HG03159 (cell line): ENCODE measurements at regions not wholly inside any gene's neighbourhood (a gene's known extent, or its start where the extent isn't known, plus 50 kb on each side); places are given as distances from the start of the nearest gene placed in this dataset.
A peak's percentile ranks its signal among the peaks of the same experiment; 100 is the strongest.

Experiments
- ATAC-seq: cut with Tn5 transposase; IDR thresholded peaks from one replicate; pipeline ENCODE4 v1.9.1; 2021; ENCODE audit warnings: mild to moderate bottlenecking, moderate library complexity; ENCODE audit not compliant: unreplicated experiment

DNA sequence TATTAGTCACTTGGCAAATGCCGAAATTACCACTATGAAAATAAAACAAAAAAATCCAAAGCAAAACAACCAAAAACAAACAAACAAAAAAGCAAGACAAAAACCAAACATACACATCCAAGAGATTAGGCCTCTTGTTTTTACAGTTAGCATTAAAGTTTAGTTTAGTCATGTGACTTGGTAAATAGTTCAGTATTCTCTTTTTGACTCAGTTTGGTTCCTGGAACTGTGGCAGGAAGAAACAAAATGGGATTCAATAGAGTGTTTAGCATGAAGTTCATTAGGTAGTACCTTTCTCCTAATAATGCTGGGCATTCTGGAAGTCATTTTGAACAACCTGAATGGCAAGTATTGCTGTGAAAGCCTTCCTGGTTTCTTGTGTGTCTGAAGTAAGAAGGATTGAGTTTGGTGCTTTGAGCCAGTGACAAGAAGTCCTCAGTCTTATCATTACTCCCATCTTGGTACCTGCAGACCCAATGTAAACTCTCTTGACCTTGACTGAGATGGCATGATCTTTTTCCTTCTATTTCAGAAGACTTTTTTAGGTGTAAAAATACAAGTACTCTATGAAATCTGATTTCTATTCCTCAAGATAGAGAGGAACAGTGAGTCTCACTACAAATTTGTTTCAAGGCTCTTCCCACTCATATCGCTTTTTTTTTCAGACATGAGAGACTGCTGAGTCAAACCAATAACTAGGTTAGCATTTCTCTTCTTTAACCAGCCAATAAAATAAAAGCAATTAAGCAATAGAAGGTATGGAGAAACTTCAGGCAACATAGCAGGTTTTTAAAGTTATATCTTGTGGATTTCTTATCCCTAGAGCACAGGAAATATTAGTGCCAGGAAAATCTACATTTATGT, 223.6 kb upstream of the PREP start:
- no peak for ATAC-seq

- ATAC-seq = no peak
Measured at GRCh38 chr6:105624021-105624420, 221.1 kb upstream of the PREP start.

DNA sequence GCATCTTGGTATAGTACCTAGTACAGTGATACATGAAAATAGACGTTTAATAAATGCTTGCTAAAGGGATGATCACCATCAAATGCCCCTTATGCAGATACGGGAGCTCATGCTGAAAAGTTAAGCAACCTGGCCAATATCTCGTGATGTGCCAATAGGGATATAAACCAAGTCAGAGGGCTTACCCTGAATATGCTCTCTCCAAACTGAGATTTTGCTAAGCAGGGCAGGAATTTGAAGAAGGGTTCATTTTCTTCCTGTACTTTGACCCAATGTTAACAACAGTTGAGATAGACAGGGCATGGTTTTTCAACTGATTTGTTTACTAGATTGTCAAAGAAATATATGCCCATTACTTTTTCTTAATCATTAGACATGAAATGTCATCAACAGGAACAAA, 219.3 kb upstream of the PREP start:
- ATAC-seq = no peak

DNA sequence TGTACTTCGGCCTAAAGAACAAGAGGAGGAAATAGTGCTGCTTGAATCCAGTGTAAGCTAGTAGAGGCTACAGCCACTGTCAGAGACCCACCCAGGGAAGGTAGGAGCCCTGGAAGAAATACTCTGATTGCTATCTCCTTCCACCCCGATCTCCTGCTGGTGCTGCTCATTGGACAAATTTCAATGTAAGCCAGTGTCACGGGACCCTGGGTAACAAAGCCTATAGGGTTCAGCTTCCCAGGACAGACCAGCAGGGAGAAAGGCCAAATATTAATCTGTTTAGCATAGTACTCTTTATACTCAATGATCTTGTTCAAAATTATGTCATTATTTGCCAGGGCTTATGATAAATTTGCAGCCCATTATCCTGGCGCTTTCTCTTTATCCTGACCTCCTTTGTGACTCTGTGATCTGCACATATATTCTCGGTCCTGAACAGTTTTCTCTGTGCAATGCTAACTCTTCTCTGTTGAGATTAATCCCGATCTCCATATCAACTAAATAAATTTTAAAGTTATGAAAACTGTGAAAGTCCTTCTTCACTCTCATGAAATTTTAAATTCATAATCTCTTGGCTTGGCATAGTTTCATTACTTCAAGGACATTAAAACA, 218.8 kb upstream of the PREP start:
- ATAC-seq = no peak

GRCh38 chr6:105620878-105621277, 218.0 kb upstream of the PREP start:
- no peak for ATAC-seq

GRCh38 chr6:105619971-105620741, 217.3 kb upstream of the PREP start:
- no peak for ATAC-seq

DNA sequence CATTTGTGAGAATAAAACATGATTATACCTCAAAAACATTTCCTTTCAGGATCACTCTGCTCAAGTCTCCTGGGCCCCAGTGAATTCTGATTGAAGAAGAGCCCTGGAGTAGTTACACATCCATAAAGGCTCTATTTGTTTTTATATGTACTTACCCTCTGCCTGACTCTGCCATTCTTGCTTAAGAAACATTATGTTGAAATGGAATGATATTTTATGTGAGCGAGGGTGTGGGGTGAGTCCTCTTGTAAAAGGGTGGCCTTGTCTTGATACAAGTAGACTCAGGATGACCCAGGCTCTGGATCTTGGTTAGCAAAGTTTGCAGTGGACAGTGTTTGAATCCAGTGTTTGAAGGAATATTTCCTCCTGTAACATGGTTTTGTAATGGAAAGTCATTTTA, 215.4 kb upstream of the PREP start:
- no peak for ATAC-seq

GRCh38 chr6:105616521-105616920, 213.6 kb upstream of the PREP start:
- ATAC-seq = no peak

- no peak for ATAC-seq
Measured at GRCh38 chr6:105611606-105612005, 208.7 kb upstream of the PREP start.

GRCh38 chr6:105609375-105609991, 206.6 kb upstream of the PREP start:
- ATAC-seq = no peak

DNA sequence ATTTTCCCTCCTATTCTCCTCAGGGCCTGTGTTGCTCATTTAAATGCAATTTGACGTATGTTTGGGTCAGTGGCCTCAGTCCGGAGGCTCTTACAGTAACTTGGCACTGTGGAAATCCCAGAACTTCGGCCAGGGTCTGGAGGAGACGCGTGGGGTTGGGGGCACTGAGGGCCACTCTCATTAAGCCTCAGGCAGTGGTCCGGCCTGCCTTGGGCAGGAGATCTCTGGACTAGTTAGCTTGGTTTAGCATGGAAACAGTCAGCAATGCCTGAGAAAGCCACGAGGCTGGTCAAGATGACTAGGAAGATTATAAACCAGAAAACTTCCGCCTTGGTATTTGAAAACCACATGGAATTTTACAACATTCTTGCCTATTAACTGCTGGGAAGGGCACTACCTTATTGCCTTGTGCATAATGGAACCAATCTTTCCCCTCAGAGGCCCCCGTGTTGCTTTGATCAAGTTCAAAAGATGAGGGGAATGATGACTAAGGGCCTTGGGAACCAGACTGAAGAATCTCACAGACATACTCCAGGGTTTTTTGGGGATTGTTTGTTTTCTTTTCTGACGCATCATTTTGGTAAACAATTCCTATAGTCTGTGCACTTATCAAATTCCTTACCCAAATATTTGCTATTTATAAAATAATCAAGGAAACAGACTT, 206.0 kb upstream of the PREP start:
- no peak for ATAC-seq

DNA sequence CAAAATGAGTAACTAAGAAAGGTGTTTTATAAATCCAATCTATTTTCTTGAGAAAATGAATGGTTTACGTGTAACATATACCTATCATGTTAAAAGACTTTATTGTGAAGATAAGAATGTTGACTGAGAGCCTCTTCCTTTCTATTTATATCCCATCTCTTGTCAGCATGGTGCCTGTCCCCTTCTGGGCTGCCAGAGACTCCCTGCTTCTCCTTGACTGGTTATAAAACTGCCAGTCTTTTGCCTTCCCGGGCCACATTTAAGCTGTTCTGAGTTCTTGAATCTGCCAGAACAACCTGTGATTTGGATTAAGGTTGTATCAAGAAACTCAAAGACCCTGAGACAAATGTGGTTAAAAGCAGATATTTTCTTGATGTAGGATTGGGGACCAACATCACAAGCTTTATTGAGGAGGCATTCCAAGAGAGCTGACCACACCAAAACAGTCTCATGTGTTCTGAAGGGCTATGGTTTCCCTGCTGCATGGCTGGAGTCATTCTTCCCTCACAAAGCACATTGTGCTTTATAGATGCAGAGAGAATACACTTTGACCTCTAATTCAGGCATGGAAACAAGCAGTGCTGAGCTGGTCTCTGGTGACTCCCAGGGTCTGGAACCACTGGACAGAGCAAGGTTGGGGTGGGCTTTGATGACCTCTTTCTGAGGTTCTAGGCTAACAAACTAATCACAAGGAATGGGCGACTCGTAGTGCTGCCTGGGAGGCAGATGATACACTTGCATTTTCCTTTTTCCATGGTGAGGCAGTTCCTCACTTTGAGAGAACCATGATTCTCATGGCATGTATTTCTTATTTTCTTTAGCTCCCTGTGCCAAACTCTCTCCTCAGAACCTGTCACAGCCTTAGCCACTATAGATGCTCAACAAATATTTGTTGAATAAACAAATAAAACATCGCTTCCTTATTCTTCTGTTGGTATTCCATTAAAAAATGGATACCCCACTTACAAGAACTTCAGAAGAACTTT, 205.0 kb upstream of the PREP start:
- no peak for ATAC-seq

- ATAC-seq = no peak
Measured at GRCh38 chr6:105606831-105607463, 204.1 kb upstream of the PREP start.

- ATAC-seq = no peak
Measured at GRCh38 chr6:105604587-105604884, 201.7 kb upstream of the PREP start.

- no peak for ATAC-seq
Measured at GRCh38 chr6:105603788-105604586, 201.1 kb upstream of the PREP start.

DNA sequence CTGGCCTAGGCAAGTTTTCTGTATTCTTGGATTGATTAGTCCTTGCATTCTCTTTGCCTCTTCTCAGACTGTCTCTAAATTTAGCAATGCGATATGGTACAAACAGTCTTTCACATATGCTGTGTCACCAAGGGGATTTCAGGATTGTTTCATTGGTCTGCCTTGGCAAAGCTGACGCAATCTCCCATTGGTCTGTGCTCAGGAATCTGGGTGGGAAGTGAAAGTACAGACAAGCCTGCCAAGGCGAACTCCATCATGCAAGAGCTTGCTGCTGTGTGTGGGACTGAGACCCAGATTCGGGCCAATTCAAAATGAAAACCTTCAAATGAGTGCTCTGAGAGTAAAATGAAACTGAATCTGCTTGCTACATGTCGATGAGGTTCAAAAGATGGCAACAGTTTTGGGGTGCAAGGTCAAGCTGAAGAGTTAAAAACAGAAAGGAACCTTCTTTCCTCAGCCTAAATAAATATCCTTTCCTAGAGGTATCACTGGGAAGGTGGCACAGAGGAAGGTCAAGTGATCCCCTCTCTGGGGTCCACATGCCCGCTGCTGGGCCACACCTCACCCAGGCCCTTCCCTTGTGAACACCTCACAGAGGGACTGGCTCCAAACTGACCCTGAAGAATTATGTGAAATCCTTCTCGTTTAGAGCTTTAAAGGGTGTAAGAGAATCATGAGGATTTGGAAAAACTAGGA, 198.8 kb upstream of the PREP start:
- peak; percentile 79 for ATAC-seq

- no peak for ATAC-seq
Measured at GRCh38 chr6:105600336-105601260, 197.7 kb upstream of the PREP start.
